Right ventricle myocardium inferior (tissue), 1 donor: ENCODE measurements at regions not wholly inside any gene's neighbourhood (a gene's known extent, or its start where the extent isn't known, plus 50 kb on each side); places are given as distances from the start of the nearest gene placed in this dataset.
"Not testable (repeated sequence)": the region's sequence is repeated elsewhere in the genome, so short reads cannot be mapped to it uniquely, and the experiment has no call there.

Experiments
- ATAC-seq: fragments of 200-7000 bp; cut with Tn5 transposase; one replicate; pipeline ENCODE4 v1.9.1; 2020; ENCODE audit warnings: mild to moderate bottlenecking, moderate library complexity
- DNase-seq: peaks from one replicate; pipeline ENCODE4 v3.0.0; 2021; ENCODE audit errors: missing footprints
- intact Hi-C: fragments of 100-400 bp; cut with DNase I; formaldehyde crosslinking; loops from one replicate; pipeline ENCODE4 v1.11.0; 2022
- donor health status: DM: no; HTN: yes; CAD: no; lungs with severe emphysema.

GRCh38 chr4:145277011-145277410 lies 96.6 kb upstream of the OTUD4 start:
- ATAC-seq (no peak), DNase-seq (no peak)

GRCh38 chr4:145276050-145276449 lies 95.7 kb upstream of the OTUD4 start:
- ATAC-seq (no peak), DNase-seq (no peak)
- intact Hi-C loops, result no loop called here

More at GRCh38 chr4:145277011-145277410, 96.6 kb upstream of the OTUD4 start:
- intact Hi-C loops, result no loop called here

GRCh38 chr4:145271194-145271593 lies 90.8 kb upstream of the OTUD4 start:
- ATAC-seq (no peak), DNase-seq (no peak)
- intact Hi-C loops, result no loop called here

DNA sequence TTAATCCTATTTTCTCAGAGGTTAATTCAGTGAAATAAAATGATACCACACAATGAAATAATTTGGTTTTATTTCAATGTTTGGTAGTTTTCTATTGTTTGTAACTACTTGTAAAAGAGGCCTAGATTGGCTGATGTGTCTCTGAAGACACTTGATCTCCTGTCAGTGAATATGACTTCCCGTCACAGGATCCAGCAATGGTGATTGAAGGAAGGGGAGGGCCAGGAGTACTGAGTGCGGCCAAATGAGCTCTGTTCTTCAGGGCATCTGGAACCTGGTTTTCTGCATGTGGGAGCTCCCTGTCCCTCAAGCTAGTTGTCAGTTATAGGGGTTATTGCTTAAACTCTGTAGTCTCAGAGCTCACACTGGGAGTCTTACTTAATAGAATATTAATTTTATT lies 86.5 kb upstream of the OTUD4 start:
- ATAC-seq, result no peak

GRCh38 chr4:145260091-145260490 lies 79.7 kb upstream of the OTUD4 start:
- DNase-seq (no peak), ATAC-seq (no peak)
- intact Hi-C loops, result no loop called here

More for the DNA sequence above, 86.5 kb upstream of the OTUD4 start:
- intact Hi-C loops, result no loop called here
- no peak for DNase-seq

- ATAC-seq, intact Hi-C loops, DNase-seq: not testable (repeated sequence)
Measured at GRCh38 chr4:145255311-145255710, 74.9 kb upstream of the OTUD4 start.

GRCh38 chr4:145252190-145252589 lies 71.8 kb upstream of the OTUD4 start:
- ATAC-seq (no peak), DNase-seq (no peak)
- intact Hi-C loops, result no loop called here

GRCh38 chr4:145251391-145251790 lies 71.0 kb upstream of the OTUD4 start:
- intact Hi-C loops, result no loop called here
- ATAC-seq (no peak), DNase-seq (no peak)

DNA sequence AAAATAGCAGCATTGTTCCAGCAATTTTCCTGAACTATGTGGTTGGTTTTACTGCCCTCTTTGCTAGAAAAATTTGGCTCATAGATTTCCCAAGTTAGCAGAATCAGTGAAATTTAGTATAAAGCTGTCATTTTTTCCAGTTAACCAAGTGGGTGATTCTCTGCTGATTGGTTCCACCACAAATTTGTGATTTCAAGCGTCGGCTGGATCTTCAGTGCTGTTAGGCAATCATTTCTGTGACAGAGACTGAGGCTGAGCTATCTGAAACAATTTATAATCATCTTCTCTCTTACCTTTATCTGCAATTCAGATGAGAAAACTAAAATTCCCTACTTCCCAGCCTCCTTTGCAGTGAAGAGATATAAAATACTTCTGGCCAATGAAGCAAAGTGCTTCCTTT lies 68.6 kb upstream of the OTUD4 start:
- DNase-seq (no peak), ATAC-seq (no peak)
- intact Hi-C loops, result no loop called here

GRCh38 chr4:145248502-145248901 lies 68.1 kb upstream of the OTUD4 start:
- no peak for ATAC-seq
- no peak for DNase-seq
- intact Hi-C loops, result no loop called here

GRCh38 chr4:145234091-145234706 lies 53.8 kb upstream of the OTUD4 start:
- no peak for DNase-seq
- no peak for ATAC-seq
- intact Hi-C loops, result loop anchor here (2.0 to 5.0 kb wide), 2 partner anchors 323 to 383 kb away; partner anchors contain the start of gene MMAA

GRCh38 chr4:145231906-145232700 lies 51.7 kb upstream of the OTUD4 start:
- ATAC-seq (no peak), DNase-seq (no peak)
- intact Hi-C loops, result loop anchor here (5.0 kb wide), 1 partner anchor 385 kb away; the partner anchor contains the start of gene MMAA

DNA sequence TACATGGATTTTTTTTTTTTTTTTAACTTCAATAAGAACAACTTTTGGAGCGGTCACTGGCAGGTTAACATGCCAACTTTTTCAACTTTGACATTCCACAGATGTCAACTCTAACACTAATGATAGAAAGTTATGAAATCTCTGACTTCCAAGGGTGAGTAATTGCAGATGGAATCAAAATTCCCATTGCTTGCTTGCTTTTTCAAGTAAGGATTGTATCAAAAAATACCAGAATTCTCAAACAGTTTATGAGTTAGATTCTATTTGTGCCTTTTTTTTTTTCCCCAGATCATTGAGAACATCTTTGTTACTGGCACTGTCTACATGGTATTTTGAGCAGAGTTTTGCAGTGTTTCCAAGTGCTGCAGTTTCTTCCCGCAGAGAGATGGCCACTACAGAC lies 50.3 kb upstream of the OTUD4 start:
- DNase-seq (no peak), ATAC-seq (peak; percentile 84)
- intact Hi-C loops, result loop anchor here (5.0 kb wide), 1 partner anchor 387 kb away; the partner anchor contains the start of gene MMAA
